MM.1S (cell line): ENCODE measurements at regions not wholly inside any gene's neighbourhood (a gene's known extent, or its start where the extent isn't known, plus 50 kb on each side); places are given as distances from the start of the nearest gene placed in this dataset.

Source experiments
- DNase-seq: peaks from one replicate; pipeline ENCODE4 v3.0.0-alpha.2; 2015
- H2AFZ ChIP-seq: fragments of 300-600 bp; sonication (generic); 2 replicates; pipeline ENCODE4 v1.6.0; 2016; ENCODE audit warnings: antibody characterized with exemption, low read length
- H3F3A ChIP-seq: fragments of 300-600 bp; sonication (generic); 2 replicates; pipeline ENCODE4 v1.6.1; 2016; ENCODE audit warnings: mild to moderate bottlenecking, antibody characterized with exemption, low read length, moderate library complexity, mixed read lengths; ENCODE audit not compliant: insufficient read depth
- H3K27ac ChIP-seq: fragments of 300-600 bp; sonication (generic); 2 replicates; pipeline ENCODE4 v1.5.1; 2016; ENCODE audit warnings: mild to moderate bottlenecking, low read length
- H3K27me3 ChIP-seq: fragments of 300-600 bp; sonication (generic); replicated peaks from 2 replicates; pipeline ENCODE4 v1.6.0; 2016; ENCODE audit warnings: low read length; ENCODE audit not compliant: insufficient read depth
- H3K36me3 ChIP-seq: fragments of 300-600 bp; sonication (generic); replicated peaks from 2 replicates; pipeline ENCODE4 v1.6.1; 2016; ENCODE audit warnings: mild to moderate bottlenecking, low read length, mixed read lengths; ENCODE audit not compliant: insufficient read depth
- H3K4me1 ChIP-seq: fragments of 300-600 bp; sonication (generic); 2 replicates; pipeline ENCODE4 v1.6.1; 2016; ENCODE audit warnings: low read length, mixed read lengths
- H3K4me2 ChIP-seq: fragments of 300-600 bp; sonication (generic); 2 replicates; pipeline ENCODE4 v1.6.0; 2016; ENCODE audit warnings: low read depth, low read length
- H3K4me3 ChIP-seq: fragments of 300-600 bp; sonication (generic); 2 replicates; pipeline ENCODE4 v1.5.1; 2016; ENCODE audit warnings: low read length, mixed read lengths
- H3K79me2 ChIP-seq: fragments of 300-600 bp; sonication (generic); 2 replicates; pipeline ENCODE4 v1.6.1; 2016; ENCODE audit warnings: mixed run types, low read length, mixed read lengths
- H3K9ac ChIP-seq: fragments of 300-600 bp; sonication (generic); 2 replicates; pipeline ENCODE4 v1.6.1; 2016; ENCODE audit warnings: low read length, mixed read lengths
- H3K9me2 ChIP-seq: fragments of 300-600 bp; sonication (generic); replicated peaks from 2 replicates; pipeline ENCODE4 v1.6.1; 2016; ENCODE audit warnings: mild to moderate bottlenecking, low read length, mixed read lengths; ENCODE audit not compliant: insufficient read depth
- H3K9me3 ChIP-seq: fragments of 300-600 bp; sonication (generic); replicated peaks from 2 replicates; pipeline ENCODE4 v1.6.1; 2016; ENCODE audit warnings: mild to moderate bottlenecking, low read length, mixed read lengths; ENCODE audit not compliant: insufficient read depth
- H4K20me1 ChIP-seq: fragments of 300-600 bp; sonication (generic); 2 replicates; pipeline ENCODE4 v1.6.1; 2016; ENCODE audit warnings: mild to moderate bottlenecking, low read length, moderate library complexity, mixed read lengths; ENCODE audit not compliant: insufficient read depth
- EZH2 ChIP-seq: fragments of 300-600 bp; sonication (generic); optimal IDR thresholded peaks from 2 replicates; pipeline ENCODE3; 2017; ENCODE audit warnings: low read depth, mild to moderate bottlenecking, antibody characterized with exemption, low read length, mixed read lengths
- EZH2phosphoT487 ChIP-seq: fragments of 300-600 bp; sonication (generic); IDR thresholded peaks from 2 replicates; pipeline ENCODE4 v1.6.1; 2018; ENCODE audit warnings: antibody characterized with exemption, low read length
- TF ChIP-seq, protein P1 (sequence below): fragments of 300-600 bp; sonication (generic); IDR thresholded peaks from 2 replicates; pipeline ENCODE4 v1.5.1; 2016; ENCODE audit warnings: antibody characterized with exemption, low read length, mixed read lengths

- TF ChIP-seq, protein P1, sequence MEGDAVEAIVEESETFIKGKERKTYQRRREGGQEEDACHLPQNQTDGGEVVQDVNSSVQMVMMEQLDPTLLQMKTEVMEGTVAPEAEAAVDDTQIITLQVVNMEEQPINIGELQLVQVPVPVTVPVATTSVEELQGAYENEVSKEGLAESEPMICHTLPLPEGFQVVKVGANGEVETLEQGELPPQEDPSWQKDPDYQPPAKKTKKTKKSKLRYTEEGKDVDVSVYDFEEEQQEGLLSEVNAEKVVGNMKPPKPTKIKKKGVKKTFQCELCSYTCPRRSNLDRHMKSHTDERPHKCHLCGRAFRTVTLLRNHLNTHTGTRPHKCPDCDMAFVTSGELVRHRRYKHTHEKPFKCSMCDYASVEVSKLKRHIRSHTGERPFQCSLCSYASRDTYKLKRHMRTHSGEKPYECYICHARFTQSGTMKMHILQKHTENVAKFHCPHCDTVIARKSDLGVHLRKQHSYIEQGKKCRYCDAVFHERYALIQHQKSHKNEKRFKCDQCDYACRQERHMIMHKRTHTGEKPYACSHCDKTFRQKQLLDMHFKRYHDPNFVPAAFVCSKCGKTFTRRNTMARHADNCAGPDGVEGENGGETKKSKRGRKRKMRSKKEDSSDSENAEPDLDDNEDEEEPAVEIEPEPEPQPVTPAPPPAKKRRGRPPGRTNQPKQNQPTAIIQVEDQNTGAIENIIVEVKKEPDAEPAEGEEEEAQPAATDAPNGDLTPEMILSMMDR = no peak
- TF ChIP-seq EZH2 (no peak), EZH2phosphoT487 (no peak)
- Histone ChIP-seq H2AFZ (no peak overlapping the region), H3K4me2 (no peak overlapping the region), H3K27ac (no peak overlapping the region), H3K4me1 (no peaks in the 10 kb centered on the region), H3K27me3 (no peaks in the 10 kb centered on the region), H3K36me3 (no peaks in the 10 kb centered on the region), H3K9ac (no peak overlapping the region), H4K20me1 (no peaks in the 10 kb centered on the region), H3F3A (no peaks in the 10 kb centered on the region), H3K9me2 (no peaks in the 10 kb centered on the region), H3K79me2 (no peaks in the 10 kb centered on the region), H3K4me3 (no peak overlapping the region), H3K9me3 (no peaks in the 10 kb centered on the region)
- DNase-seq = no peak
These were observed 244.2 kb upstream of the CDIN1 start for GRCh38 chr15:36335224-36335623.

DNA sequence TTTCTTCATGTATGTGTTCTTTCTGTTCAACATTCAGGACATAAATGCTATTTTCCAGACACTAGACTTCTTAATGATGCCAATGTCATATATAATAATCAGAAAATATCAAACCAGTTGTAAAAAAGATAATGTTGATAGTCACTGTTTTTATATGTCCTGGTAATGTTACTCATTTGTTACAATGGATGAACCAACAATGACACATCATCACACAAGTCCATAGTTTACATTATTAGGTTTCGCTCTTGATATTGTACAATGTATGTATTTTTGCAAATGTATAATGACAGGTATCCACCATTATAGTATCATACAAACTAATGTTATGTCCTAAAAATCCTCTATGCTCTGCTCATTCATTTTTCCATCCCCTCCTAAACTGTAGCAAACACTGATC lies 243.8 kb upstream of the CDIN1 start:
- no peaks in the 10 kb centered on the region for H3K9me2 ChIP-seq
- no peak overlapping the region for H3K27ac ChIP-seq
- H3K4me3 ChIP-seq = no peak overlapping the region
- no peak overlapping the region for H3K9ac ChIP-seq
- H3K4me1 ChIP-seq = no peaks in the 10 kb centered on the region
- no peaks in the 10 kb centered on the region for H3K36me3 ChIP-seq
- H3K27me3 ChIP-seq = no peaks in the 10 kb centered on the region
- DNase-seq = no peak
- H4K20me1 ChIP-seq = no peaks in the 10 kb centered on the region
- H2AFZ ChIP-seq = no peak overlapping the region
- no peaks in the 10 kb centered on the region for H3K79me2 ChIP-seq
- no peaks in the 10 kb centered on the region for H3F3A ChIP-seq
- no peak overlapping the region for H3K4me2 ChIP-seq
- TF ChIP-seq EZH2 (no peak), EZH2phosphoT487 (no peak)
- TF ChIP-seq, protein P1 = no peak
- H3K9me3 ChIP-seq = no peaks in the 10 kb centered on the region

DNA sequence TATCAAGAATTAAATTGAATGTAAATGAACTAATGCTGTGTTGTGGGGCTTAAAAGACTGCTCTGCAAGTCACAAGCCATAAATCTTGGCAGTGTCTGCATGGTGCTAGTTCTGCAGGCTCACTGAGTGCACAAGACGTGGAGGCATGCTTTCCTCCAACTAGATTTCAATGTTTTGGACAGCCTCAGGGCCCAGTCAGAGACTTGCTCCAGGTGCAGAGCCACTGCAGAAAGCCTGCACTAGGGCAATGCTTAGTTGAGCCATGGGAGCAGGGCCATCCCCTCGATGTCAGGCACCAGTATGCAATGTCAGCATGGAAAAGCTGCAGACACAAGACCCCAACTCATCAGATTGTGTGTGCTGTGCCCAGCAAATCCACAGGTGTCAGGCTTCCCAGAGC lies 234.5 kb upstream of the CDIN1 start:
- Histone ChIP-seq H3K36me3 (no peaks in the 10 kb centered on the region), H3K79me2 (no peaks in the 10 kb centered on the region), H2AFZ (no peak overlapping the region), H3K27ac (no peak overlapping the region), H3K27me3 (no peaks in the 10 kb centered on the region), H3K4me3 (no peak overlapping the region), H3K9me2 (no peaks in the 10 kb centered on the region), H3K4me1 (no peaks in the 10 kb centered on the region), H3F3A (no peaks in the 10 kb centered on the region), H3K4me2 (no peak overlapping the region), H4K20me1 (no peaks in the 10 kb centered on the region), H3K9me3 (no peaks in the 10 kb centered on the region), H3K9ac (no peak overlapping the region)
- no peak for TF ChIP-seq EZH2
- TF ChIP-seq EZH2phosphoT487 = no peak
- TF ChIP-seq, protein P1 = no peak
- no peak for DNase-seq
